Kasumi-1 (cell line): ENCODE measurements at regions not wholly inside any gene's neighbourhood (a gene's known extent, or its start where the extent isn't known, plus 50 kb on each side); places are given as distances from the start of the nearest gene placed in this dataset.
"Not testable (repeated sequence)": the region's sequence is repeated elsewhere in the genome, so short reads cannot be mapped to it uniquely, and the experiment has no call there.

Experiments used
- DNase-seq, 2 experiments: peaks; one replicate each; lab custom pipeline; 2025; lab: John Stamatoyannopoulos, UW

- no peak for DNase-seq
These were observed 175.1 kb downstream of the NUFIP1 start for GRCh38 chr13:44814161-44814560.

GRCh38 chr13:44812818-44813217 lies 176.5 kb downstream of the NUFIP1 start:
- DNase-seq, result no peak

GRCh38 chr13:44810061-44810840 lies 179.0 kb downstream of the NUFIP1 start:
- DNase-seq, result no peak

- DNase-seq, result no peak
These were observed 180.1 kb downstream of the NUFIP1 start for GRCh38 chr13:44809190-44809589.

GRCh38 chr13:44808185-44808584 lies 181.1 kb downstream of the NUFIP1 start:
- no peak for DNase-seq

- no peak for DNase-seq
These were observed 181.7 kb downstream of the NUFIP1 start for GRCh38 chr13:44807449-44808034.

GRCh38 chr13:44806826-44807225 lies 182.4 kb downstream of the NUFIP1 start:
- no peak for DNase-seq

GRCh38 chr13:44805585-44805984 lies 183.7 kb downstream of the NUFIP1 start:
- DNase-seq, result no peak

GRCh38 chr13:44803390-44803789 lies 185.9 kb downstream of the NUFIP1 start:
- no peak for DNase-seq

GRCh38 chr13:44802491-44802890 lies 186.8 kb downstream of the NUFIP1 start:
- peak; percentile 83 to 87 for DNase-seq

- DNase-seq, result peak; percentile 91 to 93
These were observed 187.3 kb downstream of the NUFIP1 start for GRCh38 chr13:44801990-44802389.

- DNase-seq, result no peak
These were observed 188.6 kb downstream of the NUFIP1 start for GRCh38 chr13:44800626-44801025.

GRCh38 chr13:44797685-44798084 lies 191.6 kb downstream of the NUFIP1 start:
- DNase-seq, result no peak

GRCh38 chr13:44796597-44797490 lies 192.4 kb downstream of the NUFIP1 start:
- peak; percentile 52 to 68 for DNase-seq

GRCh38 chr13:44796039-44796438 lies 193.2 kb downstream of the NUFIP1 start:
- DNase-seq, result not testable (repeated sequence)

GRCh38 chr13:44795176-44795575 lies 194.1 kb downstream of the NUFIP1 start:
- DNase-seq, result no peak

- no peak for DNase-seq
These were observed 197.2 kb downstream of the NUFIP1 start for GRCh38 chr13:44792096-44792495.

GRCh38 chr13:44790289-44790688 lies 199.0 kb downstream of the NUFIP1 start:
- no peak for DNase-seq

GRCh38 chr13:44787617-44788016 lies 201.7 kb downstream of the NUFIP1 start:
- no peak for DNase-seq

- no peak for DNase-seq
These were observed 202.5 kb downstream of the NUFIP1 start for GRCh38 chr13:44786756-44787155.

- DNase-seq, result no peak
These were observed 203.9 kb downstream of the NUFIP1 start for GRCh38 chr13:44785401-44785800.

GRCh38 chr13:44784708-44785080 lies 204.6 kb downstream of the NUFIP1 start:
- no peak for DNase-seq
